H9 (cell line): ENCODE measurements at regions not wholly inside any gene's neighbourhood (a gene's known extent, or its start where the extent isn't known, plus 50 kb on each side); places are given as distances from the start of the nearest gene placed in this dataset.

Experiments
- DNase-seq: peaks from one replicate; pipeline ENCODE4 v3.0.0-alpha.2; 2017
- H2AFZ ChIP-seq: one replicate; pipeline ENCODE4 v1.6.1; 2013; ENCODE audit warnings: mild to moderate bottlenecking, low read length, control low read depth, moderate library complexity
- H2AK5ac ChIP-seq: 2 replicates; pipeline ENCODE4 v1.6.1; 2013; ENCODE audit warnings: low read length, control low read depth, mixed read lengths; ENCODE audit not compliant: insufficient read length
- H2BK120ac ChIP-seq: one replicate; pipeline ENCODE4 v1.6.1; 2013; ENCODE audit warnings: low read depth, mild to moderate bottlenecking, low read length, control low read depth, inconsistent platforms; ENCODE audit not compliant: poor library complexity, severe bottlenecking
- H2BK12ac ChIP-seq: 2 replicates; pipeline ENCODE4 v1.6.1; 2013; ENCODE audit warnings: low read length, control low read depth, mixed read lengths, low read depth; ENCODE audit not compliant: insufficient read length
- H2BK15ac ChIP-seq: 2 replicates; pipeline ENCODE4 v1.6.1; 2013; ENCODE audit warnings: low read depth, low read length, control low read depth
- H2BK20ac ChIP-seq: one replicate; pipeline ENCODE4 v1.6.1; 2013; ENCODE audit warnings: low read depth, mild to moderate bottlenecking, low read length, control low read depth, inconsistent platforms; ENCODE audit not compliant: poor library complexity, severe bottlenecking
- H2BK5ac ChIP-seq: 2 replicates; pipeline ENCODE4 v1.6.1; 2013; ENCODE audit warnings: low read length, control low read depth, mixed read lengths; ENCODE audit not compliant: insufficient read length
- H3K14ac ChIP-seq: 2 replicates; pipeline ENCODE4 v1.6.1; 2013; ENCODE audit warnings: low read length, control low read depth; ENCODE audit not compliant: insufficient read depth
- H3K18ac ChIP-seq: 2 replicates; pipeline ENCODE4 v1.6.1; 2013; ENCODE audit warnings: low read depth, mild to moderate bottlenecking, mixed read lengths, low read length, control low read depth; ENCODE audit not compliant: insufficient read length
- H3K23ac ChIP-seq: 2 replicates; pipeline ENCODE4 v1.6.1; 2013; ENCODE audit warnings: low read length, control low read depth, mixed read lengths, low read depth; ENCODE audit not compliant: insufficient read length
- H3K23me2 ChIP-seq: 2 replicates; pipeline ENCODE4 v1.6.1; 2013; ENCODE audit warnings: low read depth, mild to moderate bottlenecking, mixed read lengths, low read length, control low read depth; ENCODE audit not compliant: insufficient read length, poor library complexity, severe bottlenecking
- H3K27ac ChIP-seq: 2 replicates; pipeline ENCODE4 v1.5.1; 2013; ENCODE audit warnings: low read length, control low read depth, mixed read lengths, low read depth; ENCODE audit not compliant: insufficient read length
- H3K27me3 ChIP-seq: 2 replicates; pipeline ENCODE4 v1.6.1; 2013; ENCODE audit warnings: low read length, control low read depth, inconsistent platforms; ENCODE audit not compliant: insufficient read depth
- H3K4ac ChIP-seq: 2 replicates; pipeline ENCODE4 v1.6.1; 2013; ENCODE audit warnings: low read depth, mild to moderate bottlenecking, control low read depth, inconsistent platforms, low read length, moderate library complexity
- H3K4me1 ChIP-seq: 2 replicates; pipeline ENCODE4 v1.6.1; 2013; ENCODE audit warnings: low read length, control low read depth, inconsistent platforms; ENCODE audit not compliant: insufficient read depth
- H3K4me2 ChIP-seq: 2 replicates; pipeline ENCODE4 v1.6.1; 2013; ENCODE audit warnings: low read length, control low read depth, mixed read lengths; ENCODE audit not compliant: insufficient read length, insufficient read depth
- H3K56ac ChIP-seq: 2 replicates; pipeline ENCODE4 v1.6.1; 2013; ENCODE audit warnings: low read depth, mild to moderate bottlenecking, mixed read lengths, low read length, control low read depth; ENCODE audit not compliant: insufficient read length
- H3K79me1 ChIP-seq: 2 replicates; pipeline ENCODE4 v1.6.1; 2013; ENCODE audit warnings: low read depth, mild to moderate bottlenecking, moderate library complexity, low read length, control low read depth, inconsistent platforms; ENCODE audit not compliant: insufficient read depth, poor library complexity, severe bottlenecking
- H3K79me2 ChIP-seq: 2 replicates; pipeline ENCODE4 v1.6.1; 2013; ENCODE audit warnings: low read length, control low read depth, inconsistent platforms; ENCODE audit not compliant: insufficient read depth
- H3K9ac ChIP-seq: 2 replicates; pipeline ENCODE4 v1.6.1; 2013; ENCODE audit warnings: low read length, control low read depth, mixed read lengths; ENCODE audit not compliant: insufficient read length; ENCODE audit errors: extremely low read depth
- H3K9me3 ChIP-seq: one replicate; pipeline ENCODE4 v1.6.1; 2013; ENCODE audit warnings: low read depth, low read length, inconsistent platforms; ENCODE audit not compliant: control insufficient read depth
- H3T11ph ChIP-seq: one replicate; pipeline ENCODE4 v1.6.1; 2013; ENCODE audit warnings: mild to moderate bottlenecking, low read length, control low read depth, inconsistent platforms
- H4K20me1 ChIP-seq: one replicate; pipeline ENCODE4 v1.6.1; 2013; ENCODE audit not compliant: control insufficient read depth, insufficient read length, insufficient read depth
- H4K5ac ChIP-seq: 2 replicates; pipeline ENCODE4 v1.6.1; 2013; ENCODE audit warnings: low read depth, mild to moderate bottlenecking, mixed read lengths, low read length, control low read depth; ENCODE audit not compliant: insufficient read length
- H4K8ac ChIP-seq: replicated peaks from 2 replicates; pipeline ENCODE4 v1.6.1; 2013; ENCODE audit warnings: low read length, control low read depth, mixed read lengths, low read depth; ENCODE audit not compliant: insufficient read length
- H4K91ac ChIP-seq: 2 replicates; pipeline ENCODE4 v1.6.1; 2013; ENCODE audit warnings: low read depth, mild to moderate bottlenecking, moderate library complexity, mixed read lengths, low read length, control low read depth; ENCODE audit not compliant: insufficient read length
- H3K27ac Mint-ChIP-seq, 3 experiments: 2 replicates in 2 of 3; 3 replicates in 1 of 3; pipeline ENCODE4 v1.8.0; 2020 to 2021; ENCODE audit warnings: mixed read lengths in 3 of 3, mild to moderate bottlenecking in 1 of 3, moderate library complexity in 1 of 3
- H3K27me3 Mint-ChIP-seq: 2 replicates; pipeline ENCODE4 v1.8.0; 2021; ENCODE audit warnings: low read depth, mild to moderate bottlenecking, moderate library complexity, mixed read lengths
- H3K36me3 Mint-ChIP-seq, 3 experiments: 2 replicates in 2 of 3; 3 replicates in 1 of 3; pipeline ENCODE4 v1.8.0; 2020 to 2021; ENCODE audit warnings: low read depth in 3 of 3, mixed read lengths in 3 of 3; ENCODE audit not compliant: insufficient read depth in 1 of 3
- H3K4me1 Mint-ChIP-seq, 2 experiments: 2 replicates each; pipeline ENCODE4 v1.8.0; 2020; ENCODE audit warnings: mixed read lengths in 2 of 2
- H3K4me3 Mint-ChIP-seq, 2 experiments: 2 replicates in 1 of 2; 3 replicates in 1 of 2; pipeline ENCODE4 v1.8.0; 2020 to 2021; ENCODE audit warnings: mild to moderate bottlenecking in 2 of 2, mixed read lengths in 2 of 2, moderate library complexity in 1 of 2
- H3K9me3 Mint-ChIP-seq, 2 experiments: 2 replicates in 1 of 2; 3 replicates in 1 of 2; pipeline ENCODE4 v1.8.0; 2020; ENCODE audit warnings: mild to moderate bottlenecking in 2 of 2, mixed read lengths in 2 of 2, moderate library complexity in 1 of 2
- WGBS: extraction: QIAGEN DNeasy Blood & Tissue Kit; methylation state at CpG from one replicate; pipeline ENCODE4 v1.1.7; 2013; ENCODE audit warnings: missing lambda C conversion rate, low lambda C conversion rate, mixed read lengths; ENCODE audit not compliant: insufficient read length; ENCODE audit errors: extremely low coverage; 5-methylcytosine and 5-hydroxymethylcytosine counted together
- TF ChIP-seq, protein P1 (sequence below): fragments of 200-600 bp; sonication (generic); conservative IDR thresholded peaks from 3 replicates; pipeline ENCODE4 v1.8.0; 2021; ENCODE audit warnings: antibody characterized with exemption, mild to moderate bottlenecking

DNA sequence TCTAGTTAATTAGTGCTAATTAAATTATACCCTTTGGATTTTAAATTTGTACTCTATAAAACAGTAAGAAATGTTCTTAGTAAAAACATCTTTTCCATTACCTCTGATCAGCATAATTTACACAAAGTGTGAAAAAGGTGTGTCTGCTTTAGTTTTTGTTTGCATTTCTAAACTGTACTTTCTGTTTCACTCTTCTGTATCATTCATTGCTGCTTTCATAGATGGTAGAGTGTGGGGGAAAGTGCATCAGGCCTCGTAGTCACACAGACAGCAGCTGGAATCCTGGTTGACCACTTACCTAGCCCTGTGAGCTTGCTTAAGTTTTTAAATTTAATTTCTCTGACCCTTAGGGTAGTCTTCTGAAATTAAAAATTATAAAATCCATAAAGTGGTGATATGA is 275.4 kb upstream of the PITX2 start:
- H3K9me3 ChIP-seq, result no peaks in the 10 kb centered on the region
- H4K91ac ChIP-seq, result no peak overlapping the region
- H2AK5ac ChIP-seq, result no peak overlapping the region
- H3K4me2 ChIP-seq, result no peak overlapping the region
- no peak overlapping the region for H2BK20ac ChIP-seq
- H3K79me1 ChIP-seq, result no peaks in the 10 kb centered on the region
- H4K20me1 ChIP-seq, result no peaks in the 10 kb centered on the region
- H2BK15ac ChIP-seq, result no peak overlapping the region
- no peak overlapping the region for H3K9ac ChIP-seq
- no peak overlapping the region for H2BK120ac ChIP-seq
- no peak overlapping the region for H3K56ac ChIP-seq
- H2BK12ac ChIP-seq, result no peak overlapping the region
- H2BK5ac ChIP-seq, result no peak overlapping the region
- H3K23ac ChIP-seq, result no peak overlapping the region
- H3K4ac ChIP-seq, result no peak overlapping the region
- Mint-ChIP-seq H3K36me3 (no peaks in the 10 kb centered on the region), H3K9me3 (no peaks in the 10 kb centered on the region), H3K27ac (no peak overlapping the region), H3K27me3 (no peaks in the 10 kb centered on the region), H3K4me1 (peaks cover 13 to 15% of the 10 kb centered on the region in 2 experiments), H3K4me3 (no peak overlapping the region)
- H4K5ac ChIP-seq, result no peak overlapping the region
- no CpG with 5 or more reads among the region's 1 CpG for WGBS
- H4K8ac ChIP-seq, result no peak overlapping the region
- no peak overlapping the region for H3K27ac ChIP-seq
- TF ChIP-seq, protein P1, sequence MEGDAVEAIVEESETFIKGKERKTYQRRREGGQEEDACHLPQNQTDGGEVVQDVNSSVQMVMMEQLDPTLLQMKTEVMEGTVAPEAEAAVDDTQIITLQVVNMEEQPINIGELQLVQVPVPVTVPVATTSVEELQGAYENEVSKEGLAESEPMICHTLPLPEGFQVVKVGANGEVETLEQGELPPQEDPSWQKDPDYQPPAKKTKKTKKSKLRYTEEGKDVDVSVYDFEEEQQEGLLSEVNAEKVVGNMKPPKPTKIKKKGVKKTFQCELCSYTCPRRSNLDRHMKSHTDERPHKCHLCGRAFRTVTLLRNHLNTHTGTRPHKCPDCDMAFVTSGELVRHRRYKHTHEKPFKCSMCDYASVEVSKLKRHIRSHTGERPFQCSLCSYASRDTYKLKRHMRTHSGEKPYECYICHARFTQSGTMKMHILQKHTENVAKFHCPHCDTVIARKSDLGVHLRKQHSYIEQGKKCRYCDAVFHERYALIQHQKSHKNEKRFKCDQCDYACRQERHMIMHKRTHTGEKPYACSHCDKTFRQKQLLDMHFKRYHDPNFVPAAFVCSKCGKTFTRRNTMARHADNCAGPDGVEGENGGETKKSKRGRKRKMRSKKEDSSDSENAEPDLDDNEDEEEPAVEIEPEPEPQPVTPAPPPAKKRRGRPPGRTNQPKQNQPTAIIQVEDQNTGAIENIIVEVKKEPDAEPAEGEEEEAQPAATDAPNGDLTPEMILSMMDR, result no peak
- no peak for DNase-seq
- H3K14ac ChIP-seq, result no peak overlapping the region
- no peak overlapping the region for H3T11ph ChIP-seq
- no peaks in the 10 kb centered on the region for H3K79me2 ChIP-seq
- no peak overlapping the region for H2AFZ ChIP-seq
- no peaks in the 10 kb centered on the region for H3K27me3 ChIP-seq
- H3K23me2 ChIP-seq, result no peaks in the 10 kb centered on the region
- no peak overlapping the region for H3K18ac ChIP-seq
- no peaks in the 10 kb centered on the region; the same call in 1 of the 2 replicates for H3K4me1 ChIP-seq
